A549 (cell line): ENCODE measurements at regions not wholly inside any gene's neighbourhood (a gene's known extent, or its start where the extent isn't known, plus 50 kb on each side); places are given as distances from the start of the nearest gene placed in this dataset.

Experiments
- ATAC-seq, 2 experiments: fragments of 200-7000 bp in 1 of 2; fragments of >200 bp in 1 of 2; cut with Nextera tagmentation in 1 of 2; cut with Tn5 transposase in 1 of 2; 3 replicates each; pipeline versions ENCODE4 v1.8.0 to v1.9.1; 2018 to 2020; ENCODE audit warnings: mild to moderate bottlenecking in 1 of 2, moderate library complexity in 1 of 2
- CTCF ChIA-PET: fragments of 300-600 bp; sonication (Branson Sonifier 250); formaldehyde crosslinking; extraction: SDS; loops from one replicate; lab custom pipeline; 2021; ENCODE audit warnings: antibody characterized with exemption, inconsistent platforms; lab: Yijun Ruan, JAX
- POLR2A ChIA-PET: fragments of 350-600 bp; formaldehyde crosslinking; extraction: SDS; loops from one replicate; lab custom pipeline; 2021; ENCODE audit warnings: antibody characterized with exemption, inconsistent platforms; lab: Yijun Ruan, JAX
- DNase-seq, 2 experiments: peaks; one replicate each; pipeline versions ENCODE4 v3.0.0 to v3.0.0-alpha.2; 2011 to 2016; ENCODE audit warnings: low read depth in 1 of 2, low spot score in 1 of 2
- FAIRE-seq: peaks from 2 replicates; lab custom pipeline; 2011; peaks lifted over from hg19 to GRCh38; lab: Jason Lieb, UNC
- H3K27ac ChIP-seq, 2 experiments: fragments of >200 bp; sonication (Bioruptor Twin); formaldehyde crosslinking; 3 replicates each; pipeline ENCODE4 v1.5.1; 2016 to 2017
- H3K4me1 ChIP-seq: fragments of >200 bp; sonication (Bioruptor Twin); formaldehyde crosslinking; 3 replicates; pipeline ENCODE4 v1.6.1; 2016
- H3K4me2 ChIP-seq: fragments of >200 bp; sonication (Bioruptor Twin); formaldehyde crosslinking; 3 replicates; pipeline ENCODE4 v1.6.1; 2016
- H3K4me3 ChIP-seq: fragments of >200 bp; sonication (Bioruptor Twin); formaldehyde crosslinking; 3 replicates; pipeline ENCODE4 v1.5.1; 2016
- H3K9me3 ChIP-seq: fragments of >200 bp; sonication (Bioruptor Twin); formaldehyde crosslinking; 3 replicates; pipeline ENCODE4 v1.6.1; 2016
- BHLHE40 ChIP-seq: IDR thresholded peaks from 2 replicates; pipeline ENCODE4 v1.6.1; 2012; ENCODE audit warnings: low read depth, low read length, inconsistent platforms
- CBX2 ChIP-seq: fragments of 200-600 bp; sonication (generic); IDR thresholded peaks from 2 replicates; pipeline ENCODE4 v1.6.1; 2016; ENCODE audit warnings: low read depth, mild to moderate bottlenecking, borderline replicate concordance
- EHMT2 ChIP-seq: fragments of 200-600 bp; sonication (generic); IDR thresholded peaks from 2 replicates; pipeline ENCODE4 v1.6.1; 2016; ENCODE audit warnings: antibody characterized with exemption, low read depth, mild to moderate bottlenecking, moderate library complexity
- ELK1 ChIP-seq: fragments of 150-350 bp; IDR thresholded peaks from 2 replicates; pipeline ENCODE4 v1.6.1; 2014; ENCODE audit warnings: low read depth, mild to moderate bottlenecking, low read length
- EP300 ChIP-seq, 2 experiments: fragments of >200 bp; sonication (Bioruptor Twin); formaldehyde crosslinking; IDR thresholded peaks; 2 replicates in 1 of 2; 3 replicates in 1 of 2; pipeline ENCODE4 v1.6.1; 2016 to 2017
- ESRRA ChIP-seq: fragments of 150-350 bp; IDR thresholded peaks from 2 replicates; pipeline ENCODE4 v1.6.1; 2014; ENCODE audit warnings: mild to moderate bottlenecking, low read length, borderline replicate concordance
- HDAC2 ChIP-seq: fragments of 200-600 bp; sonication (generic); IDR thresholded peaks from 2 replicates; pipeline ENCODE4 v1.6.1; 2016
- HEYL ChIP-seq: fragments of 250-450 bp; sonication (Bioruptor Pico); IDR thresholded peaks from 2 replicates; pipeline ENCODE4 v1.8.0; 2021; ENCODE audit warnings: mild to moderate bottlenecking, moderate library complexity
- HOXA7 ChIP-seq: fragments of 250-450 bp; sonication (Bioruptor Pico); IDR thresholded peaks from 2 replicates; pipeline ENCODE4 v1.5.0; 2020; ENCODE audit warnings: mild to moderate bottlenecking, moderate library complexity
- KDM5A ChIP-seq: fragments of 200-600 bp; sonication (generic); IDR thresholded peaks from 2 replicates; pipeline ENCODE4 v1.6.1; 2016; ENCODE audit warnings: antibody characterized with exemption, mild to moderate bottlenecking
- MAFK ChIP-seq: fragments of 450-650 bp; IDR thresholded peaks from 2 replicates; pipeline ENCODE4 v1.6.1; 2014; ENCODE audit not compliant: partially characterized antibody
- MAX ChIP-seq: IDR thresholded peaks from 2 replicates; pipeline ENCODE4 v1.6.1; 2012
- MYC ChIP-seq: IDR thresholded peaks from 2 replicates; pipeline ENCODE4 v1.6.1; 2012; ENCODE audit warnings: mild to moderate bottlenecking, inconsistent platforms, low read length, improper control_type of control experiment, borderline replicate concordance
- NPAS2 ChIP-seq: fragments of 250-450 bp; sonication (Bioruptor Pico); IDR thresholded peaks from 2 replicates; pipeline ENCODE4 v1.8.0; 2022; ENCODE audit warnings: mild to moderate bottlenecking, moderate library complexity, borderline replicate concordance
- POLR2AphosphoS2 ChIP-seq: conservative IDR thresholded peaks from 2 replicates; pipeline ENCODE4 v1.6.1; 2012; ENCODE audit warnings: low read length, improper control_type of control experiment, inconsistent platforms
- RARB ChIP-seq: fragments of 250-450 bp; sonication (Bioruptor Pico); IDR thresholded peaks from 2 replicates; pipeline ENCODE4 v1.8.0; 2021; ENCODE audit warnings: mild to moderate bottlenecking, moderate library complexity
- RCOR1 ChIP-seq: fragments of 150-350 bp; IDR thresholded peaks from 2 replicates; pipeline ENCODE4 v1.6.1; 2014; ENCODE audit warnings: antibody characterized with exemption, low read length, low read depth
- RNF2 ChIP-seq: fragments of 200-600 bp; sonication (generic); IDR thresholded peaks from 2 replicates; pipeline ENCODE4 v1.6.1; 2016; ENCODE audit warnings: low read depth, mild to moderate bottlenecking, antibody characterized with exemption, moderate library complexity, borderline replicate concordance
- TP53 ChIP-seq: fragments of 250-450 bp; sonication (Bioruptor Pico); IDR thresholded peaks from 2 replicates; pipeline ENCODE4 v1.5.0; 2021; ENCODE audit warnings: mild to moderate bottlenecking, moderate library complexity
- ZC3H11A ChIP-seq: fragments of 450-650 bp; IDR thresholded peaks from 2 replicates; pipeline ENCODE4 v1.6.1; 2014; ENCODE audit warnings: antibody characterized with exemption, mild to moderate bottlenecking
- ZFP36 ChIP-seq: fragments of 450-650 bp; IDR thresholded peaks from 2 replicates; pipeline ENCODE4 v1.6.1; 2014; ENCODE audit warnings: borderline replicate concordance; ENCODE audit not compliant: partially characterized antibody
- ZNF302 ChIP-seq: fragments of 250-450 bp; sonication (Bioruptor Pico); IDR thresholded peaks from 2 replicates; pipeline ENCODE4 v1.9.0; 2021; ENCODE audit warnings: inconsistent platforms, mild to moderate bottlenecking, moderate library complexity
- WGBS: methylation state at CpG from one replicate; pipeline ENCODE4 v1.1.6; 2017; ENCODE audit errors: missing lambda C conversion rate; 5-methylcytosine and 5-hydroxymethylcytosine counted together
- TF ChIP-seq, protein P1 (sequence below): fragments of >200 bp; sonication (Bioruptor Twin); formaldehyde crosslinking; IDR thresholded peaks from 3 replicates; pipeline ENCODE4 v1.5.1; 2016
- TF ChIP-seq, protein P2 (sequence below): fragments of 200-600 bp; sonication (generic); IDR thresholded peaks from 2 replicates; pipeline ENCODE4 v1.6.1; 2016; ENCODE audit warnings: antibody characterized with exemption, mild to moderate bottlenecking, moderate library complexity

DNA sequence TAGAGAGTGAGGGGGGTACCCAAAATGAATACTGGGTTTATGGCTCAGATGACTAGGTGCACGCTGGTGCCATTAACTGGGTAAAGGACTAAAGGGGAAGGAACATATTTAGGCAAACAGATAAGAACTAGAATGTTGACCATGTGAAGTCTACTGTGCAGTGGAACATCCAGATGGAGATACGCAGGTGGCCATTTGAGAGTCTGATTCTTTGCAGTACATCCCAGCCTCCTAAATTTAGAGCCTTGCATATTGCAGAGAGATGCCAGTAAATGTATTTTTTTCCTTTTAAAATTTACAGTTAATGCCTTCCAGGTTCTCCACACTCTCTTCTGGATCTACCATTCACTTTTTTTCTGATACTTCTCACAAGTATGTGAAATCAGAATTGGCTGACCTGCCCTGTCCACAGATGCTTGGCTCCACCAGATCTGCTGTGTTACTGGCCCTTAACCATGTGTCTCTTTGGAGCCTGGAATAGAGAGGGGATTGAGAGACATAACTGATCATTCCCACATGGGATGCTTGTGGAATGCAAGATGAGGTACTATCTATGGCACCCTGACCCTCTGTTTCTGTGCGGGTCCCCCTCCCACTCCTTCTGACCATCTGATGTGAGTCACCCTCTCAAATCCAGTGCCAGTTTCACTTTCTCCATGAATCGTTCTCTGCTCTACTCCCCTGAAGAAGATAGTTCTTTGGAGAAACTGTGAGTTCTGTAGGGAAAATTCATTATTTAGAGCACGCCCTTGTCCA is 77.0 kb upstream of the NCAM1 start:
- no peaks in the 10 kb centered on the region for H3K4me1 ChIP-seq
- DNase-seq: no peak
- CTCF ChIA-PET: no interaction called here
- H3K4me3 ChIP-seq: no peak overlapping the region
- ATAC-seq: no peak
- H3K9me3 ChIP-seq: no peaks in the 10 kb centered on the region
- no peak overlapping the region for H3K27ac ChIP-seq
- WGBS: 14% methylated on average over 5 of the region's 5 CpGs
- POLR2A ChIA-PET: no interaction called here
- no peak overlapping the region for H3K4me2 ChIP-seq
- no peak for TF ChIP-seq CBX2
- TF ChIP-seq HOXA7: no peak
- TF ChIP-seq MAX: no peak
- no peak for TF ChIP-seq HDAC2
- TF ChIP-seq ESRRA: no peak
- TF ChIP-seq MAFK: no peak
- FAIRE-seq: no peak

GRCh38 chr11:112885744-112886433 is 75.3 kb upstream of the NCAM1 start:
- DNase-seq (no peak), FAIRE-seq (no peak), ATAC-seq (no peak)
- no peak overlapping the region for H3K4me3 ChIP-seq
- 30% methylated on average over 7 of the region's 7 CpGs for WGBS
- H3K9me3 ChIP-seq: no peaks in the 10 kb centered on the region
- H3K4me2 ChIP-seq: no peak overlapping the region
- TF ChIP-seq ELK1 (no peak), MYC (no peak), ZC3H11A (no peak), HOXA7 (no peak), POLR2AphosphoS2 (no peak), BHLHE40 (no peak), ZFP36 (no peak), ZNF302 (no peak), TP53 (no peak)
- H3K27ac ChIP-seq: no peak overlapping the region
- ChIA-PET CTCF (no interaction called here), POLR2A (no interaction called here)
- no peaks in the 10 kb centered on the region for H3K4me1 ChIP-seq

GRCh38 chr11:112886434-112887370 is 74.5 kb upstream of the NCAM1 start:
- no peak for FAIRE-seq
- Histone ChIP-seq H3K9me3 (no peaks in the 10 kb centered on the region), H3K27ac (no peak overlapping the region), H3K4me2 (no peak overlapping the region), H3K4me1 (no peaks in the 10 kb centered on the region), H3K4me3 (no peak overlapping the region)
- POLR2A ChIA-PET: no interaction called here
- TF ChIP-seq RNF2 (no peak), RCOR1 (no peak), HEYL (CRISPR knock-in tag) (no peak), EP300 (IDR thresholded peaks at IDR 0.05) (no peak), KDM5A (no peak), RARB (CRISPR knock-in tag) (no peak), EHMT2 (no peak), NPAS2 (no peak), HDAC2 (no peak)
- TF ChIP-seq, protein P1, sequence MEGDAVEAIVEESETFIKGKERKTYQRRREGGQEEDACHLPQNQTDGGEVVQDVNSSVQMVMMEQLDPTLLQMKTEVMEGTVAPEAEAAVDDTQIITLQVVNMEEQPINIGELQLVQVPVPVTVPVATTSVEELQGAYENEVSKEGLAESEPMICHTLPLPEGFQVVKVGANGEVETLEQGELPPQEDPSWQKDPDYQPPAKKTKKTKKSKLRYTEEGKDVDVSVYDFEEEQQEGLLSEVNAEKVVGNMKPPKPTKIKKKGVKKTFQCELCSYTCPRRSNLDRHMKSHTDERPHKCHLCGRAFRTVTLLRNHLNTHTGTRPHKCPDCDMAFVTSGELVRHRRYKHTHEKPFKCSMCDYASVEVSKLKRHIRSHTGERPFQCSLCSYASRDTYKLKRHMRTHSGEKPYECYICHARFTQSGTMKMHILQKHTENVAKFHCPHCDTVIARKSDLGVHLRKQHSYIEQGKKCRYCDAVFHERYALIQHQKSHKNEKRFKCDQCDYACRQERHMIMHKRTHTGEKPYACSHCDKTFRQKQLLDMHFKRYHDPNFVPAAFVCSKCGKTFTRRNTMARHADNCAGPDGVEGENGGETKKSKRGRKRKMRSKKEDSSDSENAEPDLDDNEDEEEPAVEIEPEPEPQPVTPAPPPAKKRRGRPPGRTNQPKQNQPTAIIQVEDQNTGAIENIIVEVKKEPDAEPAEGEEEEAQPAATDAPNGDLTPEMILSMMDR: no peak
- TF ChIP-seq, protein P2, sequence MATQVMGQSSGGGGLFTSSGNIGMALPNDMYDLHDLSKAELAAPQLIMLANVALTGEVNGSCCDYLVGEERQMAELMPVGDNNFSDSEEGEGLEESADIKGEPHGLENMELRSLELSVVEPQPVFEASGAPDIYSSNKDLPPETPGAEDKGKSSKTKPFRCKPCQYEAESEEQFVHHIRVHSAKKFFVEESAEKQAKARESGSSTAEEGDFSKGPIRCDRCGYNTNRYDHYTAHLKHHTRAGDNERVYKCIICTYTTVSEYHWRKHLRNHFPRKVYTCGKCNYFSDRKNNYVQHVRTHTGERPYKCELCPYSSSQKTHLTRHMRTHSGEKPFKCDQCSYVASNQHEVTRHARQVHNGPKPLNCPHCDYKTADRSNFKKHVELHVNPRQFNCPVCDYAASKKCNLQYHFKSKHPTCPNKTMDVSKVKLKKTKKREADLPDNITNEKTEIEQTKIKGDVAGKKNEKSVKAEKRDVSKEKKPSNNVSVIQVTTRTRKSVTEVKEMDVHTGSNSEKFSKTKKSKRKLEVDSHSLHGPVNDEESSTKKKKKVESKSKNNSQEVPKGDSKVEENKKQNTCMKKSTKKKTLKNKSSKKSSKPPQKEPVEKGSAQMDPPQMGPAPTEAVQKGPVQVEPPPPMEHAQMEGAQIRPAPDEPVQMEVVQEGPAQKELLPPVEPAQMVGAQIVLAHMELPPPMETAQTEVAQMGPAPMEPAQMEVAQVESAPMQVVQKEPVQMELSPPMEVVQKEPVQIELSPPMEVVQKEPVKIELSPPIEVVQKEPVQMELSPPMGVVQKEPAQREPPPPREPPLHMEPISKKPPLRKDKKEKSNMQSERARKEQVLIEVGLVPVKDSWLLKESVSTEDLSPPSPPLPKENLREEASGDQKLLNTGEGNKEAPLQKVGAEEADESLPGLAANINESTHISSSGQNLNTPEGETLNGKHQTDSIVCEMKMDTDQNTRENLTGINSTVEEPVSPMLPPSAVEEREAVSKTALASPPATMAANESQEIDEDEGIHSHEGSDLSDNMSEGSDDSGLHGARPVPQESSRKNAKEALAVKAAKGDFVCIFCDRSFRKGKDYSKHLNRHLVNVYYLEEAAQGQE: no peak
- CTCF ChIA-PET: no interaction called here
- DNase-seq: no peak
- 19% methylated on average over 6 of the region's 7 CpGs for WGBS
- ATAC-seq: no peak
